PC-3 (cell line): ENCODE measurements at regions not wholly inside any gene's neighbourhood (a gene's known extent, or its start where the extent isn't known, plus 50 kb on each side); places are given as distances from the start of the nearest gene placed in this dataset.

ENCODE experiments used
- CTCF ChIP-seq: fragments of 300-600 bp; sonication (generic); conservative IDR thresholded peaks from 2 replicates; pipeline ENCODE4 v1.5.1; 2017; ENCODE audit warnings: antibody characterized with exemption, low read depth, mild to moderate bottlenecking, low read length
- EZH2 ChIP-seq: fragments of 300-600 bp; sonication (generic); IDR thresholded peaks from one replicate; pipeline ENCODE4 v1.6.1; 2017; ENCODE audit warnings: antibody characterized with exemption, mild to moderate bottlenecking, low read length; ENCODE audit not compliant: unreplicated experiment
- EZH2phosphoT487 ChIP-seq: fragments of 300-600 bp; sonication (generic); IDR thresholded peaks from 2 replicates; pipeline ENCODE4 v1.6.1; 2018; ENCODE audit warnings: mild to moderate bottlenecking, antibody characterized with exemption, low read length, borderline replicate concordance

- no peak for TF ChIP-seq CTCF
- no peak for TF ChIP-seq EZH2
- no peak for TF ChIP-seq EZH2phosphoT487
These were observed 154.2 kb upstream of the SPANXC start for GRCh38 chrX:141396536-141396935.
